Fibroblast of skin of abdomen (primary cell): ENCODE measurements at regions not wholly inside any gene's neighbourhood (a gene's known extent, or its start where the extent isn't known, plus 50 kb on each side); places are given as distances from the start of the nearest gene placed in this dataset.
A peak's percentile ranks its signal among the peaks of the same experiment; 100 is the strongest.
"Not testable (repeated sequence)": the region's sequence is repeated elsewhere in the genome, so short reads cannot be mapped to it uniquely, and the experiment has no call there.

Experiments
- DNase-seq: peaks from one replicate; pipeline ENCODE4 v3.0.0-alpha.2; 2013

DNA sequence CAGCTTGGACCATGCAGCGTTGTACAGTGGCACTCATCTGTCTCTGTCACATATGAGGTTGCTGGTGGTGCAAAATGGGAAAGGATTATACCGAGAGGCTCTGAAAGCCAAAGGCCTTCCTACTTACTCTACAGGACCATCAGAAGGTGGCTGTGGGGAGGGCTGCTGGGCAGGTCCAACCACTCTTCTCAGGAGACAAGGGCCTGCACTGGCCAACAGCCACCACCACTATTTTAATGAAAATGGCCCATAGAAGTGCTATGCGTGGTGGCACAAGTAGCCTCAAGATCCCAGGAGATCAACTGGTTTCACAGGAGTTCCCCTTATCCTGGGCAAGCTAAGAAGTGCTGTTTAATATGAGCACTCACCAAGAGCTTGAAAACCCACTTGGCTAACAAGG, 52.3 kb downstream of the MRPL57 start:
- DNase-seq: no peak

DNA sequence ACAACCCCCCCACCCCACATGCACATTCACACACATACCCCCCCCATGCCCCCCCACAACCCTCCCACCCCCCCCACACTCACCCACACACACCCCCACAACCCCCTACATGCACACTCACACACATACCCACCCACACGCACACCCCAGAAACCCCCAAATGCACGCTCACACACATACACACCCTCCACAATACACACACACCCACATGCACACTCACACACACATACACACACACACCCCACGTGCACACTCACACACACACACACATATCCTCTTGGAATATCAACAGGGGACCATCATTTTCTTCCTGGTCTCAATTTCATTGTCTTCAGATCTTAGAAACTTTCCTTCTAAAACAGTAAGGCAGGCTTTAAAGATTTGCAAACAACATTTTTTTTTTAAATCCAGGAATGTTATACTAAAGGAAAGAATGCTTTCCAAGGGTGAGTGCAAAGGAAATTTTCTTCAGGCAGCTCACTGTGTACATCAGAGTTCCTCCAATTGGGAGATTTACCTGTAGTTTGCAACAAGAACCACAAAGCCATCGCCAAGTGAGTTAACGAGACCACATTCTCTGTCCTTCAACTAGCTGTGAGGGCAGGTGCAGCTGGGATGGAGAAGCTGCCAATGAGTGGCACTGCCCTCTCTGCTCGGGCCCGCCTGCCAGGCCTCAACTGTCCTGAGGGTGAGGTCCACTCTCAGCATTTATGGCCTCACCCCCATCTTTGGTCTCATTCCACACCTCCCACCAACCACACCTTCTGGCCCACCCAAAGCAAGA, 53.0 kb downstream of the MRPL57 start:
- no peak for DNase-seq

DNA sequence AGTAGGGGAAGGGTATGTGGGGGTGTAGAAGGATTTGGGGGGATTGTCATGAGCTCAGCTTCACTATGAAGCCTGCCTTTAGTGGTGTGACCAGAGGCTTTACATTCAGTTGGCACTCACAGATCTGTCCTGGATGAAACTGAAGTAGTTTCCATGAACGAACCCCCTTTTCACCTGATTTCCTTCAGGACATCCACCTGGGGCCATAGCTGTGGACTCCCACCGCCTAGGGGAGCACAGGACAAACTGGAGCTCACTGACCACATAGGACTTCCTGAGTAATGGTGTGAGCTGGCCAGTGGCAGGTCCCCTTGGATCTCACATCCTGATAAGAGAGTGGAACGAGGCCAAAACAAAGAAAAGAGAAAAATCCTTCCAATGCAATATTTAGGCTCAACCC, 54.1 kb downstream of the MRPL57 start:
- DNase-seq: no peak

DNA sequence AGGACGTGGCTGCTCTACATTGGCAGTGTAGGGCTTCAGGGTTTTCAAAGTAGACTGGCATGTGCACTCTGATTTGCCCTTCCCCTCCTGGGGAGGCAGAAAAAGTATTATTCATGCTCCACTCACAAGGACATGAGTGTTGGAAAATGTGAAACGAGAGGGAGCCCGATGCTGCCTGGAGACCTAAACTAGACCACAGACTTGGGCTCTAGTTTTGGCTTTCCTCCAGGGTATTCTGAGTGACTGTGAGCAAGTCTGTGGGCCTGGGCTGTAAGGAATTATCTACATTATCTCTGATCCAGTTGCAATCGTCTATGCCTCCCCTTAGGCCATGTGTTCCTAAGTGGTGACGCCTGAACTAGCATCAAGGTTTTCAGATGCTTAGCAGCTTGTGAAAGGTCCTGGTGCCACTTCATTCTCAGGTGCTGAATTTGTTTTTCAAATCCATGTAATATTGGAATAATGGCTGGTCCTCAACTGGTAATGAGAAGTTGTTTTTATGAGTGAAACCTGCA, 55.0 kb downstream of the MRPL57 start:
- peak; percentile 20 for DNase-seq

DNA sequence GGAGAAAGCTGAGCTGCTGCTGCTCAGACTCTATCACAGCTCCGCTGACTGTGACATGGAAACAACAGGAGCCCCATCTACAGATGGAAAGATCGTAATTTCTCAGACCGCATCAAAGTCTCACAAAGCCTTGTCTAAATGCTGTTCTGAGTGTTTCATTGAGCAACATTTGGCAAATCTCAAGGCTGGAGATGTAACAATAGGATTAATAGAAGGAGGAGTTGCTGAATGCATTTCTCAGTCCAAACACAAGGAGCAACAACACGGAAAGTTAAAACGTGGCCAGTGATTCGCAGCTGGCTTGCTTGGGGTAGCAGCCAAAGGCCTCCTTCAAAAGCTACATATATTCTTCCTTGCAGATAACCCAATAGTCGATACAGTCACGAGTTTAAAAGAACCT, 55.7 kb downstream of the MRPL57 start:
- peak; percentile 61 for DNase-seq

DNA sequence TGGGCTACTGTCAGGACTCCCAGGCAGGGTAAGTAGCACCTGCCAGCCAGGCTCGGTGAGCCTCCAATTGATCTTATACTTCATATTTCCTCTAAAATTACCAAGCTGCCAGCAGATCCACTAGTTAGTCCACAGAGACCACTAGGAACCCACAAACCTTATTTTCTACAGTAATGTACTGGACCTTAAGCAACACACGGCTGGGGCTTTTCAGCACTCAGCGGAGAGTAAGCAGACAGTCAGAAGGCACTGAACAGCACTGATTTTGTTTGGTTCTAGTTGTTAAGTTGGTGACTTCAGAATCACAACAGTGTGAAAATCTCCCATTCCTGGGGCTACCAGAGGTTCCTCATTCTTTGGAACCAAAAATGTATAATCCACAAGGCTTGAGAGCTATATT, 56.1 kb downstream of the MRPL57 start:
- no peak for DNase-seq

DNA sequence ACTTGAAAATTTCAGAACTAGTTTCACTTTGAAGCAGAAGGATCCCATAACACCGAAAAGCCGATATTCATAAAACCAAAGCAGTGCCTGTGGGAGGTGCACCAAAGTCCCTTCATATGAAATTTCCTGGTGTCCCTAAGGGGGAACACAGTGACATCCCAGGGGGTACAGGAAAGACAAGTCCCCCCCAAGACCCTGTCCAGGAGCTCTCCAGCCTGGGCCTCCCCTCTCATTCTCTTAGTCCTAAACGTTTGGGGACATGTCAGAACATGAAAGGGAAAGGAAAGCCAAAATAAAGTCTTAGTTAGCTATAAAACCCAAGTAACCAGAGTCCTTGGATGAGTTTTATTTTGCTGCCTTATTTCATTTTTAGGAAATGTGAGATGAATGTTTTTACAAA, 56.6 kb downstream of the MRPL57 start:
- no peak for DNase-seq

DNA sequence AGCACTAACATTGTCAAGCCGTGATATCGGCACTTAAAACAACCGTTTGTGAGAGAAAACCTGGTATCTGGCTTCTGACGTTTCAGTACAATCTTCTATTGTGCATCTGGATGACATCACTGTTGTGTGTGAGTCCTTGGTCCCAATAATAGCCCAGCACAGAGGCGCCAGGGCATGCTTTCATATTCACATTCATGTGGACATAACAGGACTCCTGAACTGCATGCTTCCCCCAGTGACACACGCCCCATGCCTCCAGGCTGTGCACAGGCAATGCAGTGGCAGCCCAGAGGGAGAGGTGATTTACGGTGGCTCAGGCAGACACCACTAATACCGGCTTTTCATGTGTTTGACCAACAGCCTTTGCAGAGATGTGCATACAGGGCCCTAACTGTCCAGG, 58.1 kb downstream of the MRPL57 start:
- peak; percentile 26 for DNase-seq

DNA sequence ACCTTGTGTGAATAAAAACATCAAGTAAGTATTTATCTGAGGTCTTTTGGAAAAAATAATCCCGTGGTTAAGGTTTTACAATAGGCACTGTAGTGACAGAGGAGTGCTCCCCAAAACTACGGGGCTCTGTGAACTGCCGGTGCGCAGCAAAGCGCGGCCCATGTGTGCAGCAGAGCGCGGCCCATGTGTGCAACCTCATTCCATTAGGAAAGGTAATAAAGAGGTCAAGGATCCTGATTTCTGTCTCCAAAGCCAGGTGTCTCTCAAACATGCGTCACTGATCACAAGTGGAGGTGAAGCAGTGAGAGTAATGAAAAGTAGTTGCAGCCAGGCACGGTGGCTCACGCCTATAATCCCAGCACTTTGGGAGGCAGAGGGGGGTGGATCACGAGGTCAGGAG, 58.7 kb downstream of the MRPL57 start:
- no peak for DNase-seq

DNA sequence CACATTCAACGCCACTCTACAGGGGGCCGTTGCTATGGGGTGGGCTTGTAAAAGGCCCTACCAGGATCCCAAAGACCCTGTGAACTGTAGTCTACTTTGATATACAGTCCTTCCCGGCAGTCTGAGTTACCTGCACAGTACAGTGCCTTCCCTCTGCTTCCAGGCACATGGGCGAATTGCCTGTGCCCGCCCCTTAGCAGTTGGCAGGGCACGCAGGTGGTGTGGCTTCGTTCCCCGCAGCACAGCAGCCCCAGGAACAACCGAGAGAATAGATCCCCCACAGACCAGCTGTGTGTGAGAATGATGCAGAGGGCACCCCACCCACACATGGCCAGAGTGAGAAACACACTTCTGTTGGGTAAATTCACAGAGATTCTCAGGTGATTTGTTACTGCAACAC, 60.6 kb downstream of the MRPL57 start:
- no peak for DNase-seq

DNA sequence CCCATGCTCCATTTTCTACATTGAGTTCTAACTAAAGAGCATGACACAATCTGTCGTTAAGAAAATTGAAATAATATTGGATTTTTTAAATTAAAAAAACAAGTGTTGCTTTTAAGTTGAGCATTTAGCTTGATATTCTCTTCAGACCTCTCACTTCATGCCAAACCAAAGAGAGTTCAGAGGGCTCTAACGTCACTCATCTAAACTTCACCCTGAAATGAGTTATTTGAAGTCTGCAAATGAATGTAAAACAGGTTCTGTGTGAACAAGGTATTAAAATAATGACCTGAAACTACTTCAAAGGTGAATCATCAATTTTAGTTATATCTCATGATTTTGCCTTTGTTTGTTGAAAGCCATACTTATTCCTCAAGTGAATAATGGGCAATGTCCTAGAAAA, 61.8 kb downstream of the MRPL57 start:
- no peak for DNase-seq

DNA sequence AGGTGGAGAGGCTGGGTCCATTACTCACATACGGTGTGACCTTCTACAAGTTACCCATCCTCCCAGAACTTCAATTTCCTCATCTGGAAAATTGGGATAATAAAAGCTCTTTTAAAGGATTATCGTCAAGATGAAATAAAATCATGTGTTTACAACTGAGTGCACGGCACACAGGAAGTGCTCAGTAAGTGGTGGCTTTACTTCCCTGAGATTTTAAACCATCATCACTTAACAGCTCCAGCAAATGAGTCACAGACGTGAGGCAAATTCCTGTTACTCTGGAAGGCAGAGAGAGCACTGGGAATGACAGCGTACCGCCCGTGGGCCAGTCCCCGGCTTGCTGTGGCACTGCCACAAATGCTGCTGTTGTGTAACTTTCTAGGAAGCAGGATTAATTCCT, 64.1 kb downstream of the MRPL57 start:
- DNase-seq: peak; percentile 74

DNA sequence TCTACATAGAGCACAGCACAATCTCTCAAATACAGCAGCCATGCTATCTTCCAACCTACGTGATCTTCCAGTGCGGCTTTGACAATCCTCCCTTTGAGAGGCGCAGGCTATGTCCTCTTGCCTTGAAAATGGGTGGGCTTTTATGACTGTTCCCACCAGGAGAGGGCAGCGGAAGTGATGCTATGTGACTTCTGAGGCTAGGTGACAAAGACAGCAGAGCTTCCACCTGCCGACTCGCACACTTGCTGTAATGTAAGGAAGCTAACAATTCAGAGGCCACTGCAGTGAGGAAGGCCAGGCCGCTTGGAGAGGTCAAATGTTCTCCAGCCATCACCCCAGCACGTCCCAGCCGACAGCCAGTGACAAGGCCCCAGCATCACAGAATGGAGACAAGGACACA, 65.8 kb downstream of the MRPL57 start:
- DNase-seq: no peak

DNA sequence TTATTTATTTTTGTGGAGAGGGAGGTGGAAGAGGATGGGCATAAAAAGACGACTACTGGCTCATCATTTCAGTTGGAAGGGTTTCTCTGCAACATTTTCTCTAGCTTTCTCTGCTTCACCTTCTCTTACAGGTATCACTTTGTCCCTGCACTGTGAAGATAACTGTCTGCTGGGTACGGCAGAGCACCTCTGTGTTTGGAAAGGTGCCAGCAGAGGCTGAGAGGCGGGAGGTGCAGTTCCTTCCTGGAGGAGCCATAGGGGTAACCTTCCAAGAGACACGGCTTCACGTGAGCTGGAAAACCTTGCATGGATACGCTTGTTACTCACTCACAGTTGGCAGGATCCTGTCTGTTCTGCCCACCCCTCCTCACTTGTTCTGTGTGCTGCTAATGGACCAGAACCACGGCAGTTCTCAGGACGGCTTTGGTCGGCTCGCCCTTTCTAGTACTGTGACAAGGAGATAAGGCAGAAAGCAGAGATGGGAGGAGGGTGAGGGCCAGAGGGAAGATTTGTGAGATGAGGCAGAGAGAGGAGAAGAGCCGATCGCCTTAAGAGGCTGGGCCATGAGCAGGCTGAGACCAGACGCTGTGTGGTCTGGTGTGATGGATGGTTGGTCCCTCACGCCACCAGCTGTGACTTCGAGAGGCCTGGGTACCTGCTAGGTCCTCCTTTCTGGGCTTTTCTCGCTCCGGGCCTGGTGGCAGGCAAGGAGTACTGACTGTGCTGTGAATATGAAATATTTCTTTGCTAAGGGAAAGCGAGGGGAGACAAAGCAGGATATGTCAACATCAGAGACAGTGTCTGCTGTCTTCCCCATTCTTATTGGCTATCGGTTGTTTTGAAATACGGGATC, 66.8 kb downstream of the MRPL57 start:
- DNase-seq: no peak

DNA sequence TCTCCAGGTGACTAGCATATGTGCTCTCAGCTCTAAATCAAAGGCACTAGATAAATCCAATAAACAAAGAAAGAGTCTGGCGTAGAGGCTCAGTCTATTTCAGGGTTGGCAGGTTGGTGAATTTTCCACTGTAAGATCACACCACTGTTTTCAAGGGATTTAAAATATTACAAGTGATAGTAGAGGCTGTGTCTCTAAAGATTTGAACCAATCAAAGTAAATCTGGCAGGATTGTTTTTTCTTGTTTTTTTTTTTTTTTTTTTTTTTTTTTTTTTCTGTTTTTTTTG, 67.4 kb downstream of the MRPL57 start:
- not testable (repeated sequence) for DNase-seq

DNA sequence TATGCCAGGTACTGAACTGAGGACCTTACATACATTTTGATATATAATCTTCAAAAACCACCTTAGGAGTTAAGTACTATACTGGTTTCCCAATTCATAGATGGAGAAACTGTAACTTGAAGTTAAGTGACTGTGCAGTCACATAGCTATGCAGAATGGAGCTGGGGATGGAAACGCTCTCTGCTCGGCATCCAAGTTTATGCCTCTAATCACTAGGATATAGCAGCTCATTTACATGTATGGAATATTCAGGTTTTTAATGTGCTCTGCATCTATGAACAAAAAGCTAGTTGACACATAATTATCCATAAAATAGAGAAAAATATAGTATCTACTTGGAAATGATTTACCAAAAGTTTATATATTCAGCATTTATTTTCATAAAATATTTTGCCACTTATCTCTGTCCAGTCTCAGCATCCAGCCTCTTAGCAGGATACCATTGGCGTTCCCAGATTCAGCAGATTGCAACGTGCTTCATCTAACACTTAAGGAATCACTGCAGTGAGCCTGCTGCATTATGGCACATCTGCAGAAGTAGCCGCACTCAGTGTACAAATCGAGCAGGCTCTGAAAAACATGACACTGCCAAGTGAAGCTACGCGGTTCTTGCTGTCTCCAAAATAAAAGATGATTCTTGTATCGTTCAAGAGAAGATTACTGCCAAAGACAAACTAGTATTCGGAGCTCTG, 70.4 kb downstream of the MRPL57 start:
- DNase-seq: no peak

DNA sequence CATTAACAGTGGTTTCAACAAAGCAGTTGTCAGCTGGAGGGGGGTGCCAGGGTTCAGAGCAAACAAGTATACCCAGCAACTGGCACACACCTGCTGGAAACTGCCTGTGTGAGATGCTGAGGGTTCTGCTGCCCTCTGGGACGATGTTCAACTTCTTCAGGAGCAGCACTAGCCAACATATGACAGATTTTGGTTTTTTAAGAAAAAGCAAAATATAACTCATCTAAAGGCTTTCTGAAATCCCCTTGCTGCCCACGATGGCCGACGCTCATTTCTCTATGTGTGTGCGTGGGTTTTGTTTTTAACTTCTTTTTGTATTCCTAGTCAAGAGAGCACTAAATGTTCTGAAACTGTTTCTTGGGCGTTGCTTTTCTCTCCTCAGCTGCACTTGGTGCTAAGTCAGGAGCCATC, 79.9 kb downstream of the MRPL57 start:
- DNase-seq: no peak

DNA sequence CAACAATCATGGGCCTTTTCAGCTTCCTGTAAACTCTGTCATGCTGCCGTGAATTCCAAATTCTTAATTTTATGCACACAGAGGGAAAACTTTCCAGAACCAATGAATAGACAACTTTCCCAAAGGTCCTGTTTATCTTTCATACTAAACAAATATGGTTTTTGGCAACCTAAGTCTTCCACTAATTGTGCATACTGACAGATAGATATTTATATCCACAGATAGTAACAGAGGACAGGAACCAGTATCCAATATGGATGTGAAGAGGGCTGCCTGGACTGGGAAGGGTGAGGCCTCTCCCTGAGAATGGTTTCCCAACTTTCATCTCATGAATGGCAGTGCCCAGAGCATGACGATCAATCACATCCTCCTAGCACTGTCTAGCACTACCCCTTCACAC, 80.4 kb downstream of the MRPL57 start:
- no peak for DNase-seq

DNA sequence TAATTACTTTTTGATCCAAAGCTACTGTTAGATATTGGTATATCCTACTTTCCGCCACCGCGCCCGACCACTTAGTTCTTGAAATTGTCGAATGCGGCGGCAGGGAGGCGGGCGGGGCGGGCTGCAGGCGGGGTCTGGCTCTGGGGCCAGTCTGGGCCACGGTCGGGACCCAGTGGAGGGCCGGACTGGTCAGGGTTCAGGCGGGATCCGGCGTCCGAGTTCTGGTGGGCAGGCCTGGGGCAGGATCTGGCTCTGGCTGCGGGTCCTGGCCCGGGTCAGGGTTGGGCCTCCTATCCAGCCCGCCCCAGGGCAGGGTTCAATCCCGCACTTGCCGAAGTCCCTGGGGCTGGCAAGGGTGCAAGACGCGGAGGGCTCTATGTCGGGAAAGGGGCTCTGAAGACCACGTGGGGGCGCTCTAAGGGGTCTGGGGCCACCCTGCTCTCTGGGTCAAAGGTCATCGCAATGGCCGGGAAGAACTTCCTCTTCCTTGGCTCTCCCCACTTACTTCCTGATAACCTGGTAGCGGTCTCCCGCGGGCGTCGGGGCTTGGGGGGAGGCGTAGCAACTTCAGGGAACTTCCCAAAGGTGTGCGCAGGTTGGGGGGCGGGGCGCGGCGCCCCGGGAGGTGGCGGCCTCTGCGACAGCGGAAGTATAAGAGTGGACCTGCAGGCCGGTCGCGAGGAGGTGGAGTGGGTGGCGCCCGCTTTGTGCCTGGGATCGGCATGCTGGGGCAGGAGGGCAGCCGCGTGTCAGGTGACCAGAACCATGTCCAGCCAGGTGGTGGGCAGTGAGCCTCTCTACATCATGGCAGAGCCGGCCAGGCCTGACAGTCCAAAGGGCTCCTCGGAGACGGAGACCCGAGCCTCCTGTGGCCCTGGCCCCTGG, 83.4 kb downstream of the MRPL57 start:
- DNase-seq: no peak

DNA sequence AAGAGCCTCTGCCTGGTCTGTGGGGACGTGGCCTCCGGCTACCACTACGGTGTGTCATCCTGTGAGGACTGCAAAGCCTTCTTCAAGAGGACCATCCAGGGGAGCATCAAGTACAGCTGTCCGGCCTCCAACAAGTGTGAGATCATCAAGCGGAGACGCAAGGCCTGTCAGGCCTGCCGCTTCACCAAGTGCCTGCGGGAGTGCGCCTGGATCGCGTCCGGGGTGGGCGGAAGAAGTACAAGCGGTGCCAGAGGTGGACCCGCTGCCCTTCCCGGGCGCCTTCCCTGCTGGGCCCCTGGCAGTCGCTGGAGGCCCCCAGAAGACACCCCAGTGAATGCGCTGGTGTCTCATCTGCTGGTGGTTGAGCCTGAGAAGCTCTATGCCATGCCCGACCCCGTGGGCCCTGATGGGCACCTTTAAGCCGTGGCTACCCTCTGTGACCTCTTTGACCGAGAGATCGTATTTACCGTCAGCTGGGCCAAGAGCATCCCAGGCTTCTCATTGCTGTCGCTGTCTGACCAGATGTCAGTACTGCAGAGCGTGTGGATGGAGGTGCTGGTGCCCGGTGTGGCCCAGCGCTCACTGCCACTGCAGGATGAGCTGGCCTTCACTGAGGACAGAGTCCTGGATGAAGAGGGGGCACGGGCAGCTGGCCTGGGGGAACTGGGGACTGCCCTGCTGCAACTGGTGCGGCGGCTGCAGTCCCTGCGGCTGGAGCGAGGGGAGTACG, 84.3 kb downstream of the MRPL57 start:
- not testable (repeated sequence) for DNase-seq

DNA sequence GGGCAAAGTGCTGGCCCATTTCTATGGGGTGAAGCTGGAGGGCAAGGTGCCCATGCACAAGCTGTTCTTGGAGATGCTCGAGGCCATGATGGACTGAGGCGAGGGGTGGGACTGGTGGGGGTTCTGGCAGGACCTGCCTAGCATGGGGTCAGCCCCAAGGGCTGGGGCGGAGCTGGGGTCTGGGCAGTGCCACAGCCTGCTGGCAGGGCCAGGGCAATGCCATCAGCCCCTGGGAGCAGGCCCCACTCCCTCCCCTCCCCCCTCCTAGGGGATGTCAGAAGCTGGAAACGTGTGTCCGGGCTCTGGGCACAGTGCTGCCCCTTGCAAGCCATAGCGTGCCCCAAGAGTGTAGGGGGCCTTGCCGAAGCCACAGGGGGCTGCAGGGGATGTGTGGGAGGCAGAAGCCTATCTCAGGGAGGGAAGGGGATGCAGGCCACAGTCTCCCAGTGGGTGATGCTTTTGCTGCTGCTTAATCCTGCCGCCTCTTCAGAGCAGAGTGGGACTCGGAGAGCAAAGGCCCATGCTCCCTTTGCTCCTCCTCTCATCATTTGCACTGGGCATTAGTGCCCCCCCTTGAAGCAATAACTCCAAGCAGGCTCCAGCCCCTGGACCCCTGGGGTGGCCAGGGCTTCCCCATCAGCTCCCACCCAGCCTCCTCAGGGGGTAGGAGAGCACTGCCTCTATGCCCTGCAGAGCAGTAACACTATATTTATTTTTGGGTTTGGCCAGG, 85.2 kb downstream of the MRPL57 start:
- DNase-seq: not testable (repeated sequence)
